Right renal cortex interstitium (tissue), 3 donors: ENCODE measurements at regions not wholly inside any gene's neighbourhood (a gene's known extent, or its start where the extent isn't known, plus 50 kb on each side); places are given as distances from the start of the nearest gene placed in this dataset.
"Not testable (repeated sequence)": the region's sequence is repeated elsewhere in the genome, so short reads cannot be mapped to it uniquely, and the experiment has no call there.

Experiments
- DNase-seq, 3 donors: peaks; one replicate each; pipeline ENCODE4 v3.0.0-alpha.2; 2013; ENCODE audit warnings: low read depth in 3 of 3, low spot score in 2 of 3

- no peak for DNase-seq
Measured at GRCh38 chr12:58747533-58747932, 172.8 kb downstream of the LRIG3 start.

DNA sequence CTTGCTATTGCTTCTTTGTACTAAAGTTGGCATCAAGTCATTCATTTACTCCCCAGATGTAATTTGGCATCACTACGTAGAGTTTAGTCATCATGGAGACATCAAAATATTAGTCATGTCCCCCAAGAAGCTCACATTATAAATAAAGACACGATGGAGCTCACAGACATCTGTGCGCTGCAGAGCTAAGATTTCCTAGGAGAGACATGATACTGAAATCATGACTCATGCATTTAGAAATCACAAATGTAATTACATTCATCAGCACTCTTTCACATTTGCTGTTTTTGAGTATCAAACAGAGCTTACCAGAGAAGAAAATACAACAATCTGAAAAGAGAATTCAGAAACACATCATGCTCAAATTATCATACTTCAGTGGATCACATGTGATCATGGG lies 169.8 kb downstream of the LRIG3 start:
- no peak for DNase-seq

DNA sequence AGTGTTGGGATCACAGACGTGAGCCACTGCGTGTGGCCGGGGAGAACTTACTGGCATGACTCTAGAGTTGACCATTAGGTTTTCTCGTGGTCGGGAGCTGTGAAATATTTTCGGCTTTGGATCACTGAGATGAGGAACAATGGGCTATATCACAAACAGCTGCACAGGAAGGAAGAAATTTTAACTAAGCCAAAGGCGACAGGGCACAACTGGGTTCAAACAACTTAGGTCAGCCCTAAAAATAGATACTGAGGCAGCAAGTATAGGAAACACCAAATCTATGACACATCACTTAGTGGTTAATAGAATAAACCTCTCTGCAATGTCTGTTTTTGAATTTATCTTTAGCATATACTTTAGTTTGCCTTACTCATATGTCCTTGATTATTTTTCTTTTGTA lies 162.9 kb downstream of the LRIG3 start:
- no peak for DNase-seq

GRCh38 chr12:58759745-58760144 lies 160.6 kb downstream of the LRIG3 start:
- DNase-seq: not testable (repeated sequence)

DNA sequence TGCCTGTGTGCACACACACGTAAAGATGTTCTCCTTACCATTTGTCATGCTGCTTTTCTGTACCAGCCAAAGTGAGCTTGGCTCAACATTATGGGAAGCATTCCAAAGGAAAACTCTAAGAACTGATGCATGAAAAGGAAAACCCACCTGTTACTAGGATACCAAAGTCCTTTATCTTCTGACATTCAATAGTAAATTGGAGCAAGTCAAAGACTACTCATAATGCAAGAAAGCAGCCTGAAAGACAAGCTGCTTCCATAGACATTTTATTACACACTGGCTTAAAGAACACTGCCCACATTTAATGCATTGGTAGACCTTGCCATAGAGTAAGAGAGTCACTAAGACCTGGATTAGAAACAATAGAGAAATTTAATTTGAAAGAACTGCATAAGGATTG lies 159.0 kb downstream of the LRIG3 start:
- DNase-seq: no peak

- no peak for DNase-seq
Measured at GRCh38 chr12:58764100-58764953, 156.0 kb downstream of the LRIG3 start.

GRCh38 chr12:58765076-58765475 lies 155.2 kb downstream of the LRIG3 start:
- DNase-seq: no peak

DNA sequence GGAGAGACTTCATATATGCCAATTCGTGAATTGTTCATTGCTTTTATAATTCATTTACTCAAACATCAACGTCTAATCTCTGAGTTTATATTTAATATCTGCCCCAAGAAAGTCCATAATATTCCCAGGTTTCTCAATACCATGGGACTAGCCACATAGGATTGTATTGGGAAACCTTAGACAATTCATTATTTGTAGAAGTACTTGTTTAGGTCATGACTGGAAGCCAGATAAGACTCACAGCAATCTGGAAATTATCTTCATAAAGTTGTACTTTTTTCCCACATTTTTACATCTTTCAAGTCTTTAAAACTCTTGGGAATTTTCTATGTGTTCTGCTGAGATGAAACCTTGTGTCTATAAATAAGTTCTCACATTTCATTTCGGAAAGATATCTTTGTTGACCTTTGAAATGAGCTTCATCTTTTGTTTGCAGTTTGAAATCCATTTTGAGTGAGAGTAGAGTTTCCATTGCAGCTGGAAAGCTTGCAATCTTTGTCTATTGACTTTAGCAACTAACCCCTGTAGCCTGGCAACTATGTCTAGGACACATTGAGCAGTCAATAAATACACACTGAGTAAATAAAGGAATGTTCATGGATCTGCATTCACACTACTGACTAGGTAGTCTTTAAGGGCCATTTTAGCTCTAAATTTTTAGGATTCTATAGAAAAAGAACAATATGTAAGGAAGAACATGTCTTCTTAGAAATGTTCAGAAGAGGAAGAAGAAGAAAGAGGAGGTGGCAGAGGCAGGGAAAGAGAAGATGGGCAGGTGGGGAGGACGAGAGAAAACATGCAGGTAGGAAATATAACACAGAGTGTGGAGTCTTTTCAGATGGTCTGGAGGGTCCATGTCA lies 154.4 kb downstream of the LRIG3 start:
- no peak for DNase-seq

- DNase-seq: no peak
Measured at GRCh38 chr12:58766513-58766870, 153.8 kb downstream of the LRIG3 start.

DNA sequence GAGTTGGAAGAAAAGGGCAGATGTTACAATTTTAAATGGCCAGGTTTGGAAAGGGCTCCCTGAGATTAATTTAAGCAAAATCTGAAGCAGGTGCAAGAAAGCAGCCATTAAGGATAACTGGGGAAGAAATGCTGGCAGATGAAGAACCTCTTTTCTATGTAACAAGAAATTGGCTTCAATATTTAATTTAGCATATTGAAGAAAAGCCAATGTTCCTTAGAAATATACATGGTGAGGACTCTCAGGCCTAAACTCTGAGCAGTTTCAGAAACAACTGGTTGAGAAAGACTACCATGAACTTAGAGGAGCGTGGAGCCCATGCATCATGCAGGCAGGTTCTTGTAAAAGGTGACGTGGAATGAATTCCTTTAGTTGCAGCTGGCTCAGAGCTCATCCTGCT lies 152.8 kb downstream of the LRIG3 start:
- no peak for DNase-seq

- DNase-seq: no peak
Measured at GRCh38 chr12:58773986-58774385, 146.3 kb downstream of the LRIG3 start.

GRCh38 chr12:58774731-58775130 lies 145.6 kb downstream of the LRIG3 start:
- DNase-seq: no peak

- no peak for DNase-seq
Measured at GRCh38 chr12:58775396-58775795, 144.9 kb downstream of the LRIG3 start.

DNA sequence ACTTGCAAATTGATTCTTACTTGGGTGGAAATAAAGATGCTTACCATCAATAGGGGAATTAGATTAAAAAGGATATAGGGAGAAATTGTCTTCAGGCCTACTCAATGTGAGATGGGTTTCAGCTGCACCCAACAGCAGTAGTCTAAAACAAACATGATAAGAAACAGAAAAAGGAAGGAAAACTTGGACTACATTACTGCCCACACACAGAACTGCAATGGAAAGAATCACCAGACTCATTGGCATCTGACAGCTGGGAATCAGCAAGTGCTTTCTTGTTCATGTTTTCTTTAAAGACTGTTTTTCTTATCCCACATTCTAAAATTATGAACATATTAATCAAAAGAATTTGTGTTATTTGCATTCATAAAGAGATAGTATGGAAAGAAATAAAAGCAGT lies 144.2 kb downstream of the LRIG3 start:
- DNase-seq: no peak

DNA sequence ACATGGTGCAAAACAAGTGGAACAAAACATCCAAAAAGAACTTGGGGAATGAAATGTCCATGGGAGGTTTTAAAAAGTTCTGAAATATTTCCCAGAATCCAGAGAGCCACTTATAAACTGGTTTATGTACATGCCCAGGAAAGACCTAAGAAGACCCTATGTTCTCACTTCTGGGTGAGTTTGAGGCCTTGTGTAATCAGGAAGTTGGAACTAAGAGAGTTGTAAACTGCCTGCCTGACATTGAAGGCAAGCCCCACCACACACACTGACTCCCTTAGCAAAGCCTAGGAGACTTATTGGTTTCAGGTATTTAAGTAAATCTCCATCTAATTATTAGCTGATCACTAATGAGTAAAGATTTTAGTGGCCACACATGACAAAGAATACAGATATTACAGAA lies 142.5 kb downstream of the LRIG3 start:
- no peak for DNase-seq

- DNase-seq: no peak
Measured at GRCh38 chr12:58781609-58782008, 138.7 kb downstream of the LRIG3 start.

GRCh38 chr12:58787021-58787760 lies 133.1 kb downstream of the LRIG3 start:
- DNase-seq: no peak

DNA sequence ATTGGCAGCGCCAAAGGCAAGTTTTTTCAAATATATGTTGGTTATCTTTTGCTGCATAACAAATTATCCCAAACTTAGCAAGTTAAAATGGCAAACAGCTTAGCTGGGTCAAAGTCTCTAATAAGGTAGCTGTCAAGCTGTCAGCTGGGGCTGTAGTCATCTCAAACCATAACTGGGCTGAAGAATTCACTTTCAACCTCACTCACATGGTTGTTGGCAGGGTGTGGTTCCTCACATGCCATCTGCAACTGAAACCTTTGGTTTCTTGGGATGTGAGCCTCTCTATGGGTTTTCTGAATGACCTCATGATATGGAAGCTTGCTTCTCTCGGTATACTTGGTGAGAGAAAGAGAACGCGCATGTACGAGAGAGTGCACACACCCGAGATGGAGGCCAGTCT lies 125.4 kb downstream of the LRIG3 start:
- DNase-seq: no peak

DNA sequence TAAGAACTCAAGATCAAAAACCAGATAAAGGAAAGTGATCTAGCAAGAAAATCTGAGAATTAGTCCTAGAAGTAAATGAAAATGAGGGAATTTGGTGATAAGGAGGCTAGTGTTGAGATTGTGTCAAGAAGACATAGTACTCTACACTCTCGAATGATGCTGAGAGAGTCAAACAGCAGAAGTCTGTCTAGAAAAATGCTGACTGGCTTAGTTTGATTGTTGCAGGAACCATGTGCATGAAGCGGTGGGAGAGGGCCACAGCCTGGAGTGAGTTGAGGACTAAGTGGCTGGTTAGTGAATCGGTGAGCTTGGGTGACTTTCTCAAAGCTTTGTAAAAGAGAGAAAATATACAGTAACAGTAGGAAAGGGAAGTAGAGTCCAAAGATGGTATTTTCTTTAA lies 124.5 kb downstream of the LRIG3 start:
- no peak for DNase-seq

- no peak for DNase-seq
Measured at GRCh38 chr12:58801986-58802385, 118.3 kb downstream of the LRIG3 start.

- DNase-seq: no peak
Measured at GRCh38 chr12:58803908-58804307, 116.4 kb downstream of the LRIG3 start.
